Thyroid gland (tissue), 4 donors: ENCODE measurements at regions not wholly inside any gene's neighbourhood (a gene's known extent, or its start where the extent isn't known, plus 50 kb on each side); places are given as distances from the start of the nearest gene placed in this dataset.

Experiments used
- DNase-seq, 2 donors: peaks; one replicate each; pipeline ENCODE4 v3.0.0-alpha.2; 2019
- H3K27ac ChIP-seq, 3 donors: fragments of 200-600 bp; sonication (generic); 1 replicate in 2 of 3; 2 replicates in 1 of 3; pipeline ENCODE4 v1.5.1; 2016 to 2019; ENCODE audit warnings: mild to moderate bottlenecking in 1 of 3, moderate library complexity in 1 of 3
- H3K27me3 ChIP-seq: fragments of 200-600 bp; sonication (generic); one replicate; pipeline ENCODE4 v1.5.1; 2019
- H3K36me3 ChIP-seq, 2 donors: fragments of 200-600 bp; sonication (generic); one replicate each; pipeline ENCODE4 v1.5.1; 2016 to 2019
- H3K4me1 ChIP-seq, 2 donors: fragments of 200-600 bp; sonication (generic); one replicate each; pipeline ENCODE4 v1.5.1; 2017 to 2019
- H3K4me3 ChIP-seq, 3 donors: fragments of 200-600 bp; sonication (generic); replicated peaks in 1 of 3; 1 replicate in 2 of 3; 2 replicates in 1 of 3; pipeline ENCODE4 v1.5.1; 2016; ENCODE audit warnings: mild to moderate bottlenecking in 1 of 3
- H3K9me3 ChIP-seq: fragments of 200-600 bp; sonication (generic); one replicate; pipeline ENCODE4 v1.5.1; 2017
- POLR2A ChIP-seq, 2 donors: fragments of 450-650 bp; IDR thresholded peaks; one replicate each; pipeline ENCODE4 v1.6.1; 2017; ENCODE audit warnings: antibody characterized with exemption in 2 of 2, mild to moderate bottlenecking in 2 of 2, moderate library complexity in 1 of 2
- WGBS, 2 donors: methylation state at CpG; one replicate each; pipeline ENCODE4 v1.1.5; 2017; 5-methylcytosine and 5-hydroxymethylcytosine counted together
- intact Hi-C: fragments of 100-400 bp; cut with DNase I; formaldehyde crosslinking; loops from one replicate; pipeline ENCODE4 v1.15.1; 2023
- TF ChIP-seq, protein P1 (sequence below), 6 experiments: fragments of 200-600 bp in 3 of 6; fragments of 450-650 bp in 3 of 6; sonication (generic) in 3 of 6; IDR thresholded peaks; one replicate each; pipeline ENCODE4 v1.5.1; 2016 to 2019; ENCODE audit warnings: antibody characterized with exemption in 6 of 6, mild to moderate bottlenecking in 2 of 6, inconsistent platforms in 1 of 6, moderate library complexity in 1 of 6

DNA sequence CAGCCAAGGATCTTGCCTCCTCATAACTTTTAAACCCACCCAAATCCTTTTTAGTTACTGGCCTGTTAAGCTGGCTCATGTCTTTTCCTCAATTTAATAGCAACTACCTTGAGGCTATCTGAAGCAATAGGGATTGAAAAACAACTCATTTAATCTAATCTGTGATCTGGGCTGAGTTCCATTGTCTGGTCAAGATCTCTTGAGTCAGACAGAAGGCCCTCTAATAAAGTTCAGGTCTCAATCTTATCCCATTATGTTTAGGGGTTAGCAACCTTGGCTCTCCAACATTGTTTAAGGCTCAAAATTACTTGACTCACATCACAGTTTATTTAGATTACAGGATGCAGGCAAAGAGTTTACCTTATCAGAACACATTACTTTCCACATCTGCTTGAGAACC, 436.1 kb downstream of the ANKRD50 start:
- intact Hi-C loops: no loop called here
- H3K27me3 ChIP-seq: no peaks in the 10 kb centered on the region
- no peak overlapping the region for H3K27ac ChIP-seq
- no peak for DNase-seq
- no peak for TF ChIP-seq POLR2A (IDR thresholded peaks at IDR 0.05)
- TF ChIP-seq, protein P1, sequence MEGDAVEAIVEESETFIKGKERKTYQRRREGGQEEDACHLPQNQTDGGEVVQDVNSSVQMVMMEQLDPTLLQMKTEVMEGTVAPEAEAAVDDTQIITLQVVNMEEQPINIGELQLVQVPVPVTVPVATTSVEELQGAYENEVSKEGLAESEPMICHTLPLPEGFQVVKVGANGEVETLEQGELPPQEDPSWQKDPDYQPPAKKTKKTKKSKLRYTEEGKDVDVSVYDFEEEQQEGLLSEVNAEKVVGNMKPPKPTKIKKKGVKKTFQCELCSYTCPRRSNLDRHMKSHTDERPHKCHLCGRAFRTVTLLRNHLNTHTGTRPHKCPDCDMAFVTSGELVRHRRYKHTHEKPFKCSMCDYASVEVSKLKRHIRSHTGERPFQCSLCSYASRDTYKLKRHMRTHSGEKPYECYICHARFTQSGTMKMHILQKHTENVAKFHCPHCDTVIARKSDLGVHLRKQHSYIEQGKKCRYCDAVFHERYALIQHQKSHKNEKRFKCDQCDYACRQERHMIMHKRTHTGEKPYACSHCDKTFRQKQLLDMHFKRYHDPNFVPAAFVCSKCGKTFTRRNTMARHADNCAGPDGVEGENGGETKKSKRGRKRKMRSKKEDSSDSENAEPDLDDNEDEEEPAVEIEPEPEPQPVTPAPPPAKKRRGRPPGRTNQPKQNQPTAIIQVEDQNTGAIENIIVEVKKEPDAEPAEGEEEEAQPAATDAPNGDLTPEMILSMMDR (IDR thresholded peaks at IDR 0.05): no peak
- H3K4me1 ChIP-seq: no peaks in the 10 kb centered on the region
- no peaks in the 10 kb centered on the region for H3K36me3 ChIP-seq
- H3K4me3 ChIP-seq: no peak overlapping the region
- H3K9me3 ChIP-seq: no peaks in the 10 kb centered on the region

DNA sequence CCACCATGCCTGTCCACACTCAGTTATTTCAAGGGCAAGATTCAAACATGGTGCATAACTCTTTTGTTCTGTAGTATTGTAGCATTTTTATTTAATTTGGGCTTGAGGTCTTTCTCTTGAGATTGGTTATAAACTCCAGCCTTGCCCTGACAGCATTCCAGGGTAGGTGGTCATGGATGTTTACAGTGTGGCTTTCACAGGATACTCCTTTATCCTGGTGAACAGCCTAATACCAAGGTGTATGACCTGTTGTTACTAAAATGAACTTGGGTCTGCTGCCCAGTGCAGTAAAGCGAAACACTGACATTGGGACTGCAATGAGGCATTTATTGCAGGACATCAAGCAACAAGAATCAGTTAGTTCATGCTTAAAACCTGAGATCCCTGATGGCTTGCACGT, 434.8 kb downstream of the ANKRD50 start:
- Histone ChIP-seq H3K36me3 (no peaks in the 10 kb centered on the region), H3K9me3 (no peaks in the 10 kb centered on the region), H3K27me3 (no peaks in the 10 kb centered on the region), H3K4me3 (no peak overlapping the region), H3K27ac (no peak overlapping the region), H3K4me1 (no peaks in the 10 kb centered on the region)
- 71 to 98% methylated on average over 2 of the region's 2 CpGs for WGBS, 2 donors
- DNase-seq: no peak
- TF ChIP-seq, protein P1 (IDR thresholded peaks at IDR 0.05): no peak
- TF ChIP-seq POLR2A (IDR thresholded peaks at IDR 0.05): no peak
- intact Hi-C loops: no loop called here

- intact Hi-C loops: no loop called here
- H3K27me3 ChIP-seq: no peaks in the 10 kb centered on the region
- WGBS, 2 donors: 82 to 94% methylated on average over 1 of the region's 1 CpG
- H3K36me3 ChIP-seq: no peaks in the 10 kb centered on the region
- no peak for DNase-seq
- no peaks in the 10 kb centered on the region for H3K4me1 ChIP-seq
- no peak overlapping the region for H3K27ac ChIP-seq
- no peak overlapping the region for H3K4me3 ChIP-seq
- TF ChIP-seq POLR2A (IDR thresholded peaks at IDR 0.05): no peak
- TF ChIP-seq, protein P1 (IDR thresholded peaks at IDR 0.05): no peak
- no peaks in the 10 kb centered on the region for H3K9me3 ChIP-seq
Observed at GRCh38 chr4:124278477-124278876, 434.1 kb downstream of the ANKRD50 start.

DNA sequence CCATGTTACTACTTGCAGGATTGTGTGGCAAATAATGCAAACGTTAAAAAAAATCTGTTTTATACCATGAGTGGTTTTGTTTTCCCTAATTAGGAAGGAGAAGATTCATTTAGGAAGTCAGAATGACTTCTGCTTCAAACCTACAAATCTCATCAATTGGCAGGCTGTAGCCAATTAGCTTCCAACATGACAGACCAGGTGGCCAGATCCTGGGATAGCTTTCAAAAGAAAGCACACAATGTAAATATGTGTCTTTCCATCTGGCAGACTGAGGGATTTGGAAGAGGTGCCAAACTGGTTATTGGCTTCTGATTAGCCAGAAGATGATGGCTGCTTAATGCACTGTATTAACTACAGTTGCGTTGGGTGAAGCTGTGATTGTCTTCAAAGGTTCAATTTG, 432.8 kb downstream of the ANKRD50 start:
- 73 to 74% methylated on average over 2 of the region's 2 CpGs for WGBS, 2 donors
- Histone ChIP-seq H3K4me3 (no peak overlapping the region), H3K27ac (no peak overlapping the region), H3K4me1 (no peaks in the 10 kb centered on the region), H3K27me3 (no peaks in the 10 kb centered on the region), H3K9me3 (no peaks in the 10 kb centered on the region), H3K36me3 (no peaks in the 10 kb centered on the region)
- no peak for TF ChIP-seq POLR2A (IDR thresholded peaks at IDR 0.05)
- TF ChIP-seq, protein P1 (IDR thresholded peaks at IDR 0.05): no peak
- DNase-seq: no peak
- intact Hi-C loops: no loop called here

- no peak for DNase-seq
- WGBS, 2 donors: 63% methylated on average over 4 of the region's 4 CpGs
- TF ChIP-seq, protein P1 (IDR thresholded peaks at IDR 0.05): no peak
- TF ChIP-seq POLR2A (IDR thresholded peaks at IDR 0.05): no peak
- intact Hi-C loops: no loop called here
- no peaks in the 10 kb centered on the region for H3K36me3 ChIP-seq
- H3K9me3 ChIP-seq: no peaks in the 10 kb centered on the region
- H3K4me3 ChIP-seq: no peak overlapping the region
- H3K27me3 ChIP-seq: no peaks in the 10 kb centered on the region
- no peaks in the 10 kb centered on the region for H3K4me1 ChIP-seq
- no peak overlapping the region for H3K27ac ChIP-seq
Observed at GRCh38 chr4:124282301-124282898, 430.1 kb downstream of the ANKRD50 start.
